NOMO-1 treated with dmso at 0.1 percent for 144 hours (cell line): ENCODE measurements at regions not wholly inside any gene's neighbourhood (a gene's known extent, or its start where the extent isn't known, plus 50 kb on each side); places are given as distances from the start of the nearest gene placed in this dataset.

Experiments used
- DNase-seq: peaks from one replicate; lab custom pipeline; 2025; ENCODE audit not compliant: unreplicated experiment; lab: John Stamatoyannopoulos, UW

- no peak for DNase-seq
Observed at GRCh38 chr16:51359141-51359955, 208.3 kb upstream of the SALL1 start.

- DNase-seq: no peak
Observed at GRCh38 chr16:51357839-51358238, 206.8 kb upstream of the SALL1 start.

DNA sequence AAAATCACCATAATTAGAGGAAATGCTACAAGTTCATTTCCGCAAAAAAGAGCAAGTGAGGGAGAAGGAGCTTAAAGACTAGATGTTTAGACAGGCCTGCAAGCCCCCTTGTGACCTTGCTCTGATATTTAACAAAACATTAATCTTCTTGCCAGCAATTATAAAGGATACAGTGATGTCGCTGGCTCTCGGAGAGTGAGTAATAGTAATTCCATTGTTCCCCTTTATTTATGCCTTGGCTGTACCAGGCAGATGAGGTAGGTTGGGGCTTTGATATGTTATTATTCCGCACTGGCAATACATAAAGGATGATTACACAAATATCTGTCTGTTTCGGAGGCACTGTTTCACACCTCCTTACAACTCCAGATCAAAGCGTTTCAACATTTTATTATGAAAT, 204.8 kb upstream of the SALL1 start:
- DNase-seq: no peak

GRCh38 chr16:51355195-51355594, 204.1 kb upstream of the SALL1 start:
- no peak for DNase-seq

- no peak for DNase-seq
Observed at GRCh38 chr16:51353055-51353454, 202.0 kb upstream of the SALL1 start.

GRCh38 chr16:51349626-51350025, 198.6 kb upstream of the SALL1 start:
- DNase-seq: no peak

- no peak for DNase-seq
Observed at GRCh38 chr16:51343411-51343810, 192.3 kb upstream of the SALL1 start.

- no peak for DNase-seq
Observed at GRCh38 chr16:51341204-51341603, 190.1 kb upstream of the SALL1 start.

GRCh38 chr16:51337662-51338061, 186.6 kb upstream of the SALL1 start:
- no peak for DNase-seq

DNA sequence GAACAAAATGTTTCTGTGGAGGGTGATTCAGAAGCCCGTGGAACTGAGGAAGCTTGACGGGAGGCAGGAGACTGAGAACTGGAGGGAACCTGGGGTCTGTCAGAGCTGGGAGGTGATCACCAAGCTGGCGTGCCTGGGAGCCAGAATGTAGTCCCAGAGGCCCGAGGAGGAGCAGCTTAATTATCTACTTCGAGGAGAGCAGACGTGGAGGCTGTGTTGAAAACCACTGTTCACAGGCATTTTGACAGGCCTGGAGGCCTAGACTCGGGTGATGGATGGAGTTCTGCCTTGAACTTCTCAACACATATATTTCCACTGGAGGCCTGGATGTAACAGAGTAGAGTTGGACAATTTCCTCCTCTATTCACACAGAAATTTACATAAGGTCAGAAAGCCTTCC, 177.7 kb upstream of the SALL1 start:
- DNase-seq: no peak

DNA sequence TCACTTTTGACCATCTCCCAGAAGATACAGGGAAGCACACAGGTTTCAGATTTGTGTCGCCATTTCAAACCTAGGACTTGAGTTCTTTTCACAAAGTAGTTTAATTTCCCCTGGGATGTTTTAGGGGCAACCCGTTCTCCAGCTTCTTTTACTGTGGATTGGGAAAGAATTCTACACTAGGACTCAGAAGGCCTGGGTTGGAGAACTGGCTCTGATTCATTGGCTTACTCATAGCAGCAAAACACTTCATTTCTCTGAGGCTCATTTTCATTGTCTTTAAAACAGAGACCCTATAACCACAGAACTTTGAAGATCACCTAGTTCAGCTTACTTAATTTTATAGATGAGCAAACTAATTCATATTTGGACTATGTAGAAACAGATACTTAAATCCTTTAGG, 175.9 kb upstream of the SALL1 start:
- no peak for DNase-seq

- DNase-seq: no peak
Observed at GRCh38 chr16:51326131-51326856, 175.2 kb upstream of the SALL1 start.

DNA sequence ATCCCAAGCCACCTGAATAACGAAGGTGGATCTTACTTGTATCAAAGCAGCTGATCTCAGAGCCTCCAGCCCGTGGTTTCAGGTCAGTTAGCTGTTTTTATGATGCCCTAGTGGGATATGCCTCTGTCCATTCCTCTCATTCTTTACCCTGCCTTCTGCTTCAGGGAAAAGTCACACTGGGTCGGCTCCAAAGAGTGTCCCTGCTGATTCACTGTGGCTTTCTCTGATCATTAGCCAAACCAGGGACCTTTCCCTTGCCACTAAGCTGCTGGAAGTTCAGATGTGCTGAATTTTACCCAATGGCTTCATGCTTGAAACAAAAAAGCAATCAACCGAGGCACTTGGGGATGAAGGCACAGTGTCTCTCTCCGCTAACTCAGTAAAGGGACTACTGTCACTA, 170.2 kb upstream of the SALL1 start:
- DNase-seq: no peak

DNA sequence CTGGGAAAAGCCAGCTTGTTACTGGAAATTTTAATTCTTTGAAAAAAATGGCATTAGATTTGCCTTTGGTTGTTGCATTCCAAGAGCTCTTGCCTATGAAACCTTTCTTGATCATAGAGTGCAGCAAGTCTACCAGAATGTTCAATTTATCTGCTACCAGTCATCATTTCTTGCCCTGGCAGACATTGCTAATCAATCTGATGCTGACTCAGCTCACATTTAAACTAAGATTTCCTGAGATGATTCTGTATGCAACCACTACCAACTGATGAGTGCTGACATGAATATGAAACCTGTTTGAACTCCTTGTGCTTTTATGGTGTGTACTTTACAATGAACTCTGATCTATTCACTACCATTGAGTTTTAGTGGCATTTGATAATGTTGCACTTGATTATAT, 166.5 kb upstream of the SALL1 start:
- DNase-seq: no peak

DNA sequence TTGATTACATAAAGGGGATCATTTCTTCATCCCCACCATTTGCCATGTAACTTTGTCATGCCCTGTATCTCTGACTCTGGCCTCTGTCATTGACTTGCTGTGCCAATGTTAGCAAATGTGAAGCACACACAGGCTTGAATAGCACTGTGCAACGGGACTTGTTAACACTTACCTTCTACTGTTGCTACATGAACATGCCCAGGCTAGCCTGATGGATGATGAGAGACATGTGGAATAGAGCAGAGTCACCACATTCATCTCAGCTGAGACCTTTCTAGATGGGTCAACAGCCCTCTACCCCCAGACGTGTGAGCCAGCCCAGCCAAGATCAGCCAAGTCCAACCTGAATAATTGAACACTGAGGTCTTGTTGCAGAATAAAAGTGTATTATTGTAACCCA, 162.1 kb upstream of the SALL1 start:
- no peak for DNase-seq

DNA sequence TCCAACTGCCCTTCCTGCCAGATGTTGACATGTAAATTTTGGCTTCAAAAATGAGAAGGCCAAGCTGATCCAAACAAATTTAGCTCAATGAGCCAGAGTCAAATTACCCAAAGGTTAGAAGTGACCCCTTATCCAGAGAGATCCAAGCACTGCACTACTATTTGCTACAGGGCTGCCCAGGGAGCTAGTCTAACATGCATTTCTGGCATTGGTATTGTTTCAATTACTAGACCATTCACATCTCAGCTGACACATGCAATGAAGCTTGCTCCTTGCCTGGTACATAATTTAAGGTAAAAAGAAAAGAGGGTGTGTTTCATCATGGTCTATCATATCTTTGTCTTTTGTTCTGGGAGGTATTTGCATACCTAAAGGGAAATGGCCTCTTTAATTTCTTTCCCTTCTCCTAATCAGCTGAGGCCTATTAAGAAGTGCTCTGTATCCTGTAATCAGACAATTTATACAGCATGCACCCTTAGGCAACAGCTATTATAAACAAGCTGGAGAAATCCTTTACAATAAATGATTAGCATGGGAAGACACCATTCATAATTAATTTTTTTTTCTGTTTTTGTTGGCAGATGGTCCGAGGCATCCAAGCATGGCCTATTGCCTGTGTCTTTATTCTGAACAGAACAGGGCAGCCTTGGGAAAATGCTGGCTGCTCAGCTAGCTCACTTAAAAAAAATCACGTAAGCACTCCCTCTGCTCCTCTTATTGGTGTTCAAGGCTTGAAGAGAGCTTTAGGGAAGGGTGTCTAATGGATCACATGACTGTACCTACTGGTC, 161.5 kb upstream of the SALL1 start:
- no peak for DNase-seq

DNA sequence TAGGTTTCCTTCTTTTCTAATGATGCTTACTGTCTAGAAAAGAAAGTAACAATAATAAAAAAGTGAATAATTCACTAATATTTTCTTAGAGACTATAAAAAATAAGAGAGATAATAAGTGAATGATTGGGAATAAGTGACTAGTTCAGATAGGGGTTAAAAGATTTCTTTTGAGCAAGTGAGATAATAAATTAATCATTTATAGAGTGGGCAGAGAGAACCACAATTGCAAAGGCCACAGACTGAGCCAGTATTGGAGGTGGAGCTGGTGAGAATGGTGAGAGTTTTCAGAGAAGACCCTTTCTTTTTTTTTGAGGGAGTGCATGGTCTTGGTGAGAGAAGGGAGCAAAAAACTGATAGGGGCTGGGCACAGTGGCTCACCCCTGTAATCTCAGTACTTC, 159.1 kb upstream of the SALL1 start:
- no peak for DNase-seq

DNA sequence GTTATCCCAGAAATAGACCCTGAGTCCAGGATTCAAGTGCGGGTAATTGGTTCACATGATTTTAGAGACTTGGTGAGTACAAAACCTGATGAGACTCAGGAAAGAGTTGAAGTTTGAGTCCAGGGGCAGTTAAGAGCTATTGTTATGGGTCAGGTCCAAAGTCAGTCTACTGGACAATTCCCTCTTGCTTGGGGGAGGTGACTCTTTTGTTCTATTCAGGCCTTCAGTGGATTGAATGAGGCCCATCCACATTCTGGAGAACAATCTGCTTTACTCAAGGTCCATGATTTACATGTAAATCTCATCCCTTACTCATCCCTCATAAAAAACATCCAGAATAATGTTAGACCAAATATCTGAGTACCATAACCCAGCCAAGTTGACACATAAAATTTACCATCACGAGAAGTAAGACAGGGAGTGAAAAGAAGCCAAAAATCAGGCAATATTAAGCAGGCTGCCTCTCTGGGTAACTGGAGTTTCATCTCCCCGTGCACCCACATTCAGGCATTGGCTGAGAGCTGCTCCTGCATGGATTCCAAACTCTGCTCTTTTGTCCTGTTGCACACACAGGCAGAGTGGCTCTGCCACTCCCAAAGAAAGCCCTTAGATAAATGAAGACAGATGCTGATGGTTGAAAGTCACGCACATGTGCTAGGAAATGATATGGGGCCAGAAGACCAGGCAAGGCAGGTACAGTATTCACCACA, 156.0 kb upstream of the SALL1 start:
- DNase-seq: no peak

- no peak for DNase-seq
Observed at GRCh38 chr16:51306116-51306515, 155.0 kb upstream of the SALL1 start.

DNA sequence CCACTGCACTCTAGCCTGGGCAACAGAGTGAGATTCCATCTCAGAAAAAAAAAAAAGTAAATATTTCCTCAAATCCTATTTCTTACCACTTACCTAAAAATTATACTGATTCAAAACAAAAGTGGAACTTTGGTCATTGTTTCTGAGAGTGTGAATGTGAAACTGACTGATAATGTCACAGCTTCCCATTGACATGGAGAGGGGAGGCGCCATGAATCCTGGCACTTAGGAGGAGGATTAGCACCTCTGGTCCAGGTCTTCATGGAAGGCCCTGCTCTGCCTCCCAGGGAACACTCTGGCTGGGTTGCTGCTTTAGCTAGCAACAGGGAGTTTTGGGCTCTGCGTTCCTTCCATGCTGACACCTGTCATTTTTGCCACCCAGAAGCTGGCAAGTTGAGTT, 154.3 kb upstream of the SALL1 start:
- DNase-seq: no peak

DNA sequence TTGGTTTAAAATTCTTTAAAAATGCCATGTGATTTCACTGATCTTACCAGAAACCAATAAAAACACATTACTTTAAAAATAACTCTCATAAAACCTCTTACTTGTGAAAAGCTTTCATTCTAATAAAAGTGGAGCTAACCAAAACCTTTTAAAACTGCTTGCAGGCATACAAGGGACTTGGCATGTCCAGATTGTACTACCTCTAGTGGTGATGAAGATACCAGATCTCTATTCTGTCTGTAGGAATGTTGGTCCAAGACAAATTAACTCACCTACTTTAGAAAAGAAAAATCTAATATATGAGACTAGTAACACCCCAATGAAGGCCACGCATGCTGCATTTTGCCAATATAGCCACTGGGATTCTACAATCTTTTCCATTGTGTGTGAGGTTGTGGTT, 151.0 kb upstream of the SALL1 start:
- no peak for DNase-seq
